SIG-M5 treated with dmso at 0.1 percent for 504 hours (cell line): ENCODE measurements at regions not wholly inside any gene's neighbourhood (a gene's known extent, or its start where the extent isn't known, plus 50 kb on each side); places are given as distances from the start of the nearest gene placed in this dataset.

Experiments
- DNase-seq: peaks from one replicate; lab custom pipeline; 2025; ENCODE audit not compliant: unreplicated experiment; lab: John Stamatoyannopoulos, UW

DNA sequence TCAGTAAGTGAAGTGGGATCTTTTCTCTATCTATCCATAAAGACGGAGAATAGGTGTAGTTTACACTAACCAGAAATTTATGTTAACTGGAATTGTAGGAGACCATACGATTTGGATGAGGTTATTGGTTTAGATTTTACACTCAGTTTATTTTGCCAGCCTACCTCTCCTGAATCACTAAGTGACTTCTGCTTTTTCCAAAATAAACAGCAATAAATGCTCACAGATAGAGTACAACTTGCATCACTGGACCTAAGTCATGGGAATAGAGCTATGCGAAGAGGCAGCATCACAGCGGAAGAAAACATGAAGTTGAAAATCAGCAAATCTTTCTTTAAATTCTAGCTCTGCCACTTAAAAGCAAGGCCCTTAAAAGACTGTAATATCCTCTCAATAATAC lies 781.0 kb downstream of the LIG4 start:
- no peak for DNase-seq

GRCh38 chr13:107427536-107427935 lies 787.8 kb downstream of the LIG4 start:
- DNase-seq: no peak

GRCh38 chr13:107422421-107422820 lies 792.9 kb downstream of the LIG4 start:
- no peak for DNase-seq

GRCh38 chr13:107421951-107422350 lies 793.4 kb downstream of the LIG4 start:
- no peak for DNase-seq

GRCh38 chr13:107421028-107421427 lies 794.3 kb downstream of the LIG4 start:
- no peak for DNase-seq

DNA sequence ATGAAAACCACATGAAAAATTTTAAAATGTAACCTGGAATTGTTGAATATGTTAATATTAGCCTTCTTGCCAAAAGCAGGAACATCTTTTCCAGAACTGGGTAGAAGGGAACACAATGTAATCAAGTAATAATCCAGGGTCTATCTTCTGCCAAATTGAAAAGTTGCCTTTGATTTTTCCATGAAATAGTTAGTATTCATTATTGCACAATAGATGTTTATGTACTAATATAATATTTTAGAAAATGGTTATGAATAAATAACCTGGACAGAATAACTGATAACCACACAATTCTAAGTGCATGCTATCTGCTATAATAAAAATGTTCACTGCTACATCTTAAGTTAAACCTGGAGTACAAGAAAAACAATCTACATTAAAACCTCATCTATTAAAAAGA lies 802.3 kb downstream of the LIG4 start:
- DNase-seq: no peak

DNA sequence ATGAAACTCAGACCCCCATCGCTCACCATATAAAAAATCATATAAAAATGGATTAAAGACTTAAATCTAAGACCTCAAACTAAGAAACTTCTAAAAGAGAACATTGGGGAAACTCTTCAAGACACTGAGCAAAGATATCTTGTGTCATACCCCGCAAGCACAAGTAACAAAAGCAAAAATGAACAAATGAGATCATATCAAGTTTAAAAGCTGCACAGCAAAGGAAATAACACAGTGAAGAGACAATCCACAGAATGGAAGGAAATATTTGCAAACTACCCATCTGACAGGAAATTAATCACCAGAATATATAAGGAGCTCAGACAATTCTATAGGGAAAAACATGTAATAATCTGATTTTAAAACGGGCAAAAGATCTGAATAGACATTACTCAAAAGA lies 808.3 kb downstream of the LIG4 start:
- no peak for DNase-seq

DNA sequence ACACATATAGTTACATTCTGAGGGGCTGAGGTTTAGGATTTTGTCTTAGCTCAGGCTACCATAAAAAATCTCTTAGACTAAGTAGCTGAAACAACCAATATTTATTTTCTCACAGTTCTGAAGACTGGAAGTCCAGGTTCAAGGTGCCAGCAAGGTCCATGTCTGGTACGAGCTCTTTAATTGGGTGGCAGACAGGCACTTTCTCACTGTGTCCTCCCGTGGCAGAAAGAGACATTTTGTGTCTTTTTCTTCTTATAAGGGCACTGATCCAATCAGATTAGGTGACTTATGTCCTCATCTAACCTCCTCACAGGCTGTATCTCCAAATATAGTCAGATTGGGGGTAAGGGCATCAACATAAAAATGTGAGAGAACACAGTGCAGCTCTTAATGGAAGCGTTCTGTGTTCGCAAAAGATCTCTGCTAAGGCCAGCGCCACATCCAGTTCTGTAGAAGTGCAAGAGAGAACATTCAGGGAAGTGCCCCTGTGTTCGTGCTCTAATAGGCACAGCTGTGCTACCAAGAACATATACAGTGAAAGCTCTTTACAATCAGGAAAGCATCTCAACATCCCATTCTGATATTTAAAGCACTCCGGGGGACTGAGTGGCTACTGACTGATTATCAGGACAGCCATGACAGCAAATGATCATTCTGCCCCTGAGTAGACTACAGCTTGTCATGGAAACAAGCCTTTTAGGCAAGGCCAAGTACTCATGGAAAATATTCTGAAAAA lies 819.2 kb downstream of the LIG4 start:
- DNase-seq: no peak

DNA sequence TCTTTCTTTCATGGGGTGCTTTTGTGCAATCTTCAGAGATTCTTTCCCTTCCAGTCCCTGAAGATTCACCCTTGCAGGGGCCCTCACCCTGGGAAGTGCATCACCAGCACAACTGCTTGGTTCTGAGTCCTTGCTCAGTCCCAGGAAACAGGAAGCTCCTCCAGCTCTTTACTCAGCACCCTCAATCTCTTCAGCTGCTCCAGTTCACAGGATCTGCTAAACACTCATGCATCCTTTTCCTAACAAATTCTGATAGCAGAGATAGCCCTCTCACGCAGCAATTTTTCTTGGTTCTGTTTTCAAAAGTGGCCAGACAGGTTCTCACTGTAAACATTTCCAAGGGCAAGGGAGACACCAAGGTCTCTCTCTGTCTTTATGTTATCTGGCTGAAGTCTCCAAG lies 823.1 kb downstream of the LIG4 start:
- no peak for DNase-seq

- DNase-seq: no peak
Measured at GRCh38 chr13:107387525-107387924, 819.6 kb upstream of the ARGLU1 start.

- DNase-seq: no peak
Measured at GRCh38 chr13:107379407-107380155, 811.6 kb upstream of the ARGLU1 start.

GRCh38 chr13:107376341-107377125 lies 808.6 kb upstream of the ARGLU1 start:
- no peak for DNase-seq

DNA sequence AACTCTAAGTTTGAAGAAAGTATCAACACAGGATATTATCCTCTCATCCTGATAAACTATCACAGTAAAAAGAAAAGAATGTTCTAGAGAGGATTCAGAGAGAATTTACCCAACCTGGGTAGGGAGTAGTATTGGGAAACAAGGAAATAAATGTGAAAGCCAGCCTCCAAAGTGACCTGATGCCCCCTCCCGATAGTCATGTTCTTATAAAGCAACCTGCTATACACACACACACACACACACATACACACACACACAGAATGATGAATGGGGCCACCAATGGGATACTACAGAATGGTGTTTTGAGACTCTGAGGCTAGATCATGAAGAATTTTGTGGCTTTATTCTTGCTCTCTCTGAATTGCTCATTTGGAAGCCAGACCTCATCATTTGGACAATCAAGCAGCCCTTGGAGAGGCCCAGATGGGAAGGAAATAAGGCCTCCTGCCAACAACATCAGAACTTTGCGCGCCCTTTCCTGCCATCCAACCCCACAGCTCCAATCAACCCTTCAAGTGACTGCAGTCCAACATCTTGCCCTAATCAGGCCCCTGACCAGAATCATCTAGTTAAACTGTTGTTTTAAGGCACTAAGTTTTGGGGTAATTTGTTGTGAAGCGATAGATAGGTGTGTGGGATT lies 807.9 kb upstream of the ARGLU1 start:
- no peak for DNase-seq

- no peak for DNase-seq
Measured at GRCh38 chr13:107374038-107374437, 806.1 kb upstream of the ARGLU1 start.

DNA sequence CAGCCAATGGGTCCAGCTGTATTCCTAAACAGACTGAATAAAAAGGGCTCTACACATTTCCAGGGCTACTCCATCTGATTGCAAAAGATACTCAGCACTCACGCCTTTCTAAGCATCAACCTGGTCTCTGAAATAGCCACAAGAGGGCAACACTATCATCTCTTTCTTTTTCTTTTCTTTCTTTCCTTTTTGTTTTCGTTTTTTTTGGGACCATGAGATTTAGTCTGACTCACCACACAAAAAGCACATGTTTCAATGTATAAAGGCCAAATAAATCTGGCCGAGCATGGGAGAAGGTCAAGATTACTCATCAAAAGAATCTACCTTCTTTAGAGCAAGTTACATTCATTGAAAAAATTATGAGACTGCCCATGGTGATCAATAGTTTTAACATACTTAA lies 805.6 kb upstream of the ARGLU1 start:
- peak; percentile 16 for DNase-seq

GRCh38 chr13:107370015-107370785 lies 802.3 kb upstream of the ARGLU1 start:
- DNase-seq: no peak

DNA sequence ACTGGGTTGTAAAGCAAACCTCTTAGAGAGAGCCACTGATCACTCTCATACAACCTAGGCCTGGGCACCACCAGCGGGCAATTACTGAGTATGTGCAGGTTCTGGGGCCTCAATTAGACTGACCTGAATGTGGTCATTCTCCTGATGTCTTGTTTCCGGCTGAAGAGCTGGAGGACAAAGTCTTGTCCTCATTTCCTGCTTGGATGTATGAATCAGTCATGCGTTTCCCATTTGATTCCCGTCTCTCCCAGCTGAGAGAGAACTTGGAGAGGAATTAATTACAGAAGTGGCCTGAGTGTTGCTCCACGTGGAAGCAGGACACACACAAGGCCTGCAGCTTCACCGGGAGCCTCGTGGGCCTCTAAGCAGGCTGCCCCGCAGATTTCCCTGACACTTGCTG lies 799.3 kb upstream of the ARGLU1 start:
- no peak for DNase-seq

GRCh38 chr13:107365466-107366215 lies 797.7 kb upstream of the ARGLU1 start:
- no peak for DNase-seq

DNA sequence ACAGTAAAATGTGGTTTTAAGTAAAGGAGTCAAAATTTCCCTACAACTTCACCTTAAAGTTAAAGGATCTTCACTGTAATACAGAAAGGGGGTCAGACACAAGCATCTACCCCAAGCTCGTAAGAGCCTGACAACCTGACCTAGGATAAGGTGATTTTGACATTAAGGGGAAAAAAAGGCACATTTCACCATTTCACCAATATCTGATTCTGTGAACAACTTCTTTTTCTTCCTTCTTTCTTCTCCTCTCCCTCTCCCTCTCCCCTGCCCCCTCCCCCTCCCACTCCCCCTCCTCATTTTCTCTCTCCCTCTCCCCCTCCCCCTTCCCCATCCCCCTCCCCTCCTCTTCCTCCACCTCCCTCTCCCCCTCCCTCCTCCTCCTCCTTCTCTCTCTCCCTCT lies 796.7 kb upstream of the ARGLU1 start:
- DNase-seq: no peak

DNA sequence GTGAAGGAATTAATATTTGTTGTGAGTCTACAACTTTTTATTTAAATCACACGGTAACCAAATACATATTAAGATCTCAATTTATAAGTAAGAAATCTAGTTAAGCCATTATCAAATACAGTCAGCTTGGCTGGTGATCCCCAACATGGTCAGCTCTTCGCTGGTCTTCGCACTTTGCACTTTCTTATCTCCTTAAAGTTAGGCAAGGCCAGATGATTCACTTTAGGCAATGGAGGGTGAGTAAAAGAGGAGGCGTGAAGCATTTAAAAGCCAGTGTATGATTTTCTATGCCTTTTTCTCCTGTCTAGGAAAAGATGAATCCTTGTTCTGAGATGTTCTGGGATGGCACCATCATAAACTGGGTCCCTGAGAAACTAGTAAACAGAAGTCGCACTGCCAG lies 793.7 kb upstream of the ARGLU1 start:
- no peak for DNase-seq
